ENCODE measurements at regions not wholly inside any gene's neighbourhood (a gene's known extent, or its start where the extent isn't known, plus 50 kb on each side); places are given as distances from the start of the nearest gene placed in this dataset.

GRCh38 chr7:126227643-126228042 is 1025.1 kb downstream of the GRM8 start:
- TF ChIP-seq POU6F1 (CRISPR knock-in tag; IDR thresholded peaks at IDR 0.05; ENCODE audit: borderline replicate concordance, low read depth) (no peak), ZFP30 (CRISPR knock-in tag; IDR thresholded peaks at IDR 0.05) (no peak), OSR1 (CRISPR knock-in tag; IDR thresholded peaks at IDR 0.05) (no peak), ARNTL (CRISPR knock-in tag; IDR thresholded peaks at IDR 0.05; ENCODE audit: borderline replicate concordance, low read depth) (no peak), TSHZ2 (CRISPR knock-in tag; IDR thresholded peaks at IDR 0.05) (peak; percentile 68; the same call in 1 of the 2 replicates), RARB (CRISPR knock-in tag; IDR thresholded peaks at IDR 0.05) (no peak), CREB5 (CRISPR knock-in tag; IDR thresholded peaks at IDR 0.05; ENCODE audit: low read depth) (no peak), PPARA (CRISPR knock-in tag; IDR thresholded peaks at IDR 0.05; ENCODE audit: borderline replicate concordance) (no peak)
